ENCODE measurements at regions not wholly inside any gene's neighbourhood (a gene's known extent, or its start where the extent isn't known, plus 50 kb on each side); places are given as distances from the start of the nearest gene placed in this dataset.

DNA sequence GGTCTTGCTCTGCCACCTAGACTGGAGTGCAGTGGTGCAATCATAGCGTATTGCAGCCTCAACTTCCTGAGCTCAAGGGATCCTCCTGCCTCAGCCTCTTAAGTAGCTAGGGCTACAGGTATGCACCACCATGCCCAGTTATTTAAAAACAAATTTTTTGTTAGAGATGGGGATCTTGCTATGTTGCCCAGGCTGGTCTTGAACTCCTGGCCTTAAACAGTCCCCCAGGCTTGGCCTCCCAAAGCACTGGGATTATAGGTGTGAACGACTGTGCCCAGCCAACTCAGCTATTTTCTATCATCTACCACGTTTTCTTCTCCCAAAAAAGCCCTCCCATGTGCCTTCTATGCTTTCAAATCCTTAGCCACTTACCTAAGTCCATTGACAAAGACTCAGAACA, 243.7 kb upstream of the SOX4 start:
- CTCF ChIA-PET, result no interaction called here
- no peak for DNase-seq
- ATAC-seq (ENCODE audit: low read depth), result no peak
- TF ChIP-seq, protein P1, sequence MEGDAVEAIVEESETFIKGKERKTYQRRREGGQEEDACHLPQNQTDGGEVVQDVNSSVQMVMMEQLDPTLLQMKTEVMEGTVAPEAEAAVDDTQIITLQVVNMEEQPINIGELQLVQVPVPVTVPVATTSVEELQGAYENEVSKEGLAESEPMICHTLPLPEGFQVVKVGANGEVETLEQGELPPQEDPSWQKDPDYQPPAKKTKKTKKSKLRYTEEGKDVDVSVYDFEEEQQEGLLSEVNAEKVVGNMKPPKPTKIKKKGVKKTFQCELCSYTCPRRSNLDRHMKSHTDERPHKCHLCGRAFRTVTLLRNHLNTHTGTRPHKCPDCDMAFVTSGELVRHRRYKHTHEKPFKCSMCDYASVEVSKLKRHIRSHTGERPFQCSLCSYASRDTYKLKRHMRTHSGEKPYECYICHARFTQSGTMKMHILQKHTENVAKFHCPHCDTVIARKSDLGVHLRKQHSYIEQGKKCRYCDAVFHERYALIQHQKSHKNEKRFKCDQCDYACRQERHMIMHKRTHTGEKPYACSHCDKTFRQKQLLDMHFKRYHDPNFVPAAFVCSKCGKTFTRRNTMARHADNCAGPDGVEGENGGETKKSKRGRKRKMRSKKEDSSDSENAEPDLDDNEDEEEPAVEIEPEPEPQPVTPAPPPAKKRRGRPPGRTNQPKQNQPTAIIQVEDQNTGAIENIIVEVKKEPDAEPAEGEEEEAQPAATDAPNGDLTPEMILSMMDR (IDR thresholded peaks at IDR 0.05), result no peak
- POLR2A ChIA-PET, result no interaction called here
- H3K36me3 Mint-ChIP-seq (ENCODE audit: low read depth), result no peaks in the 10 kb centered on the region
- H3K27ac Mint-ChIP-seq, result no peak overlapping the region
- H3K4me3 Mint-ChIP-seq, result no peak overlapping the region
- H3K4me1 Mint-ChIP-seq, result no peaks in the 10 kb centered on the region
- intact Hi-C loops (cut with micrococcal nuclease), result loop anchor here (5.0 kb wide), 1 partner anchor 237 kb away; no protein-coding TSS in a partner anchor
- H3K27me3 Mint-ChIP-seq, result peaks cover 3% of the 10 kb centered on the region
- H3K9me3 Mint-ChIP-seq, result no peaks in the 10 kb centered on the region

DNA sequence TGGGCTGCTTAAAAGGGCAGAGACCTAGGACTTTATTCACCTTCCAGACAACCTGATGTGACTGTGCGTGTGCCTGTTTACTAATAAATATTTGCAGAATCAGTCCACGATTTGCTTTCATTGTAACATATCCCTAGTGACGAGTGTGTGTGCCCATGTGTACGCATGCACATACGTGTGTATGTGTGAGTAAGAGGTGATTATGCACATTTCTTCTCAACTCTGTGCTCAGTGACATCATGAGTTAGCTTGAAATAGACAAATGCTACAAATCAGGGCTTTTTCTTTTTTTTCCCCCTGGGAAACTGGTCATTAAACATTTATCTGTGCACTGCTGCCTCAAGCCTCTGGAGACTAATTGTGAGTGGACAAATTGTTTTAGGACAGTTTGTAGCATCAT, 242.6 kb upstream of the SOX4 start:
- DNase-seq (no peak), ATAC-seq (ENCODE audit: low read depth) (no peak)
- Mint-ChIP-seq H3K27ac (no peak overlapping the region), H3K27me3 (no peaks in the 10 kb centered on the region), H3K4me1 (no peaks in the 10 kb centered on the region), H3K36me3 (ENCODE audit: low read depth) (no peaks in the 10 kb centered on the region), H3K9me3 (no peaks in the 10 kb centered on the region), H3K4me3 (no peak overlapping the region)
- CTCF ChIA-PET, result no interaction called here
- POLR2A ChIA-PET, result no interaction called here
- TF ChIP-seq, protein P1 (IDR thresholded peaks at IDR 0.05), result no peak
- intact Hi-C loops (cut with micrococcal nuclease), result loop anchor here (5.0 kb wide), 1 partner anchor 236 kb away; no protein-coding TSS in a partner anchor

DNA sequence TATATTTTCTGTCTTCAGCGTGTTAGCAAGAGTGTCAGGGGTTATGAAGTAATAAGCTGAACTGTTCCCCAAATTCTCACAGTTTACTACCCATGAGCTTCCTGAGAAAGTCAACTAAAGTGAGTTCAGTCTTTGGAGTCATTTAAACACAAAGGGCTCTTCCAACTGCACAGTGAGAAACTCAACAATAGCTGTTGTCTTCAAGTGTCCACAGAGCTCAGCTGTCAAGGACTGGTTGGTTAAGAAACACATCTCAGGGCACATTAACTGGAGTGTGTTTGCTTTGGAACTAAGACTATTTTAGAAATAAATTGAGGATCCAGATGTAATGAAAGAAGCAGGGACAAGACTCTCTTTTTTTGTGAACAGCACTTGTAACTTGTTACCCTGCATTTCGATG, 241.4 kb upstream of the SOX4 start:
- TF ChIP-seq, protein P1 (IDR thresholded peaks at IDR 0.05), result no peak
- intact Hi-C loops (cut with micrococcal nuclease), result loop anchor here (5.0 kb wide), 1 partner anchor 235 kb away; no protein-coding TSS in a partner anchor
- Mint-ChIP-seq H3K27ac (no peak overlapping the region), H3K36me3 (ENCODE audit: low read depth) (no peaks in the 10 kb centered on the region), H3K4me1 (no peaks in the 10 kb centered on the region), H3K27me3 (no peaks in the 10 kb centered on the region), H3K4me3 (no peak overlapping the region), H3K9me3 (no peaks in the 10 kb centered on the region)
- ChIA-PET CTCF (no interaction called here), POLR2A (no interaction called here)
- DNase-seq (no peak), ATAC-seq (ENCODE audit: low read depth) (no peak)

DNA sequence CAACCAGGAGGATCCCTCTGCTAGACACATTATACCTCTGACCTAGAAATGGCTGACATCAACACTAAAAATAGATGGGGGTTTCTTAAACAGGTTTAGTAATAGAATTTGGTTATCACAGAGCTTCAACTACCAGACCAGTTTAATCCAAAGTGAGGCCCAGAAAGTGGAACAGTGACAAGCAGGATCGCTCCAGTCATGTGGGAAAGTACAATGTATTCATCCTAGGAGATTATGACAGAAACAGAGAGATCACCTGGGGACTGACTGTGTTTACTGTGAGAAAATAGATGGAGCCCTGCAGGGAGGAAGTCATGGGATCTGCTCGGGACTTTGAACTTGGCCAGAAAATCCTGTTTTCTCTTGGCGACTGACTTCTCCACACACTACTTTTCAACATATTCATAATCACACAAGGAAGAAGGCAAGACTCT, 238.7 kb upstream of the SOX4 start:
- H3K27ac Mint-ChIP-seq, result no peak overlapping the region
- intact Hi-C loops (cut with micrococcal nuclease), result loop anchor here (5.0 kb wide), 1 partner anchor 232 kb away; no protein-coding TSS in a partner anchor
- ChIA-PET CTCF (no interaction called here), POLR2A (no interaction called here)
- no peaks in the 10 kb centered on the region for H3K27me3 Mint-ChIP-seq
- H3K9me3 Mint-ChIP-seq, result no peaks in the 10 kb centered on the region
- no peak overlapping the region for H3K4me3 Mint-ChIP-seq
- DNase-seq (no peak), ATAC-seq (ENCODE audit: low read depth) (no peak)
- H3K36me3 Mint-ChIP-seq (ENCODE audit: low read depth), result no peaks in the 10 kb centered on the region
- TF ChIP-seq, protein P1 (IDR thresholded peaks at IDR 0.05), result no peak
- no peaks in the 10 kb centered on the region for H3K4me1 Mint-ChIP-seq

DNA sequence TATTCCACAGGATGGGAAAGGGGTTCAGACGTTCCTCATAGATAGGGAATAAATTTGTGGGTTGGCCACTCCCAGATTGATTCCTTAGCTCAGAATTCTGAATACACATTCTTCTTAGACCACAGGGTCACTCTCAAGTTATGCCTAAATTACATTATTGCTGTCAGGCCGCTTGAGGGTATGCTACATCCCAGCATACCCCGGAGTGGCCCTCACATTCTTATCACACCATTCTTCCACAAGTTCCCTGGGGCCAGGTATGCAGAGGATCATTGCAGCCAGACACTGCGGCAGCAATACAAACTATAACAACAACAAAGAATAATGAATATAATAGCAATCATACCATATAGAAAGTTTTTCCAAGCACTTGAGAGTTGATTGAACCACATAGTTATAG, 237.9 kb upstream of the SOX4 start:
- Mint-ChIP-seq H3K4me1 (no peaks in the 10 kb centered on the region), H3K36me3 (ENCODE audit: low read depth) (no peaks in the 10 kb centered on the region), H3K27me3 (no peaks in the 10 kb centered on the region), H3K27ac (no peak overlapping the region), H3K4me3 (no peak overlapping the region), H3K9me3 (no peaks in the 10 kb centered on the region)
- intact Hi-C loops (cut with micrococcal nuclease), result no loop called here
- TF ChIP-seq, protein P1 (IDR thresholded peaks at IDR 0.05), result no peak
- ATAC-seq (ENCODE audit: low read depth), result no peak
- DNase-seq, result no peak
- ChIA-PET POLR2A (no interaction called here), CTCF (no interaction called here)
